PC-3 (cell line): ENCODE measurements at regions not wholly inside any gene's neighbourhood (a gene's known extent, or its start where the extent isn't known, plus 50 kb on each side); places are given as distances from the start of the nearest gene placed in this dataset.
A peak's percentile ranks its signal among the peaks of the same experiment; 100 is the strongest.

Experiments used
- ATAC-seq: fragments of 200-7000 bp; cut with Tn5 transposase; 2 replicates; pipeline ENCODE4 v1.9.1; 2020; ENCODE audit warnings: mild to moderate bottlenecking, moderate library complexity
- BruUV-seq: library from RNA; stranded (reverse); fragments of 400-500 nt; replicated peaks from 2 replicates; lab custom pipeline; 2021; lab: Mats Ljungman, UMichigan
- CTCF ChIA-PET: fragments of 300-600 bp; sonication (Branson Sonifier 250); formaldehyde crosslinking; loops from one replicate; lab custom pipeline; 2022; ENCODE audit warnings: antibody characterized with exemption; lab: Charles Lee
- POLR2A ChIA-PET: fragments of 300-600 bp; sonication (Branson Sonifier 250); formaldehyde crosslinking; loops from one replicate; lab custom pipeline; 2022; ENCODE audit warnings: antibody characterized with exemption; ENCODE audit not compliant: unreplicated experiment; lab: Charles Lee
- DNase-seq: peaks from one replicate; pipeline ENCODE4 v3.0.0-alpha.2; 2015
- H2AFZ ChIP-seq: fragments of 300-600 bp; sonication (generic); 2 replicates; pipeline ENCODE4 v1.6.0; 2016; ENCODE audit warnings: antibody characterized with exemption, low read length
- H3F3A ChIP-seq: fragments of 300-600 bp; sonication (generic); one replicate; pipeline ENCODE4 v1.6.0; 2017; ENCODE audit warnings: antibody characterized with exemption, low read length, control low read depth, mild to moderate bottlenecking; ENCODE audit not compliant: unreplicated experiment
- H3K27ac ChIP-seq: fragments of 300-600 bp; sonication (generic); 2 replicates; pipeline ENCODE4 v1.5.1; 2016; ENCODE audit warnings: mild to moderate bottlenecking, low read length
- H3K27me3 ChIP-seq: fragments of 300-600 bp; sonication (generic); 2 replicates; pipeline ENCODE4 v1.6.1; 2016; ENCODE audit warnings: low read length, mixed read lengths
- H3K36me3 ChIP-seq: fragments of 300-600 bp; sonication (generic); 2 replicates; pipeline ENCODE4 v1.6.1; 2016; ENCODE audit warnings: low read depth, mixed run types, low read length, mixed read lengths
- H3K4me1 ChIP-seq: fragments of 300-600 bp; sonication (generic); 2 replicates; pipeline ENCODE4 v1.5.1; 2016; ENCODE audit warnings: low read length; ENCODE audit not compliant: insufficient read depth
- H3K4me2 ChIP-seq: fragments of 300-600 bp; sonication (generic); 2 replicates; pipeline ENCODE4 v1.6.0; 2016; ENCODE audit warnings: low read length
- H3K4me3 ChIP-seq: fragments of 300-600 bp; sonication (generic); 2 replicates; pipeline ENCODE4 v1.5.1; 2016; ENCODE audit warnings: mild to moderate bottlenecking, low read length, mixed read lengths
- H3K79me2 ChIP-seq: fragments of 300-600 bp; sonication (generic); 2 replicates; pipeline ENCODE4 v1.6.1; 2017; ENCODE audit warnings: low read length, mixed read lengths
- H3K9ac ChIP-seq: fragments of 300-600 bp; sonication (generic); 2 replicates; pipeline ENCODE4 v1.6.0; 2016; ENCODE audit warnings: mild to moderate bottlenecking, low read length
- H3K9me2 ChIP-seq: fragments of 300-600 bp; sonication (generic); replicated peaks from 2 replicates; pipeline ENCODE4 v1.6.1; 2016; ENCODE audit warnings: mixed run types, low read length, mixed read lengths
- H3K9me3 ChIP-seq: fragments of 300-600 bp; sonication (generic); 2 replicates; pipeline ENCODE4 v1.6.1; 2016; ENCODE audit warnings: low read length, mixed read lengths
- H4K20me1 ChIP-seq: fragments of 300-600 bp; sonication (generic); 2 replicates; pipeline ENCODE4 v1.6.1; 2016; ENCODE audit warnings: low read length, mixed read lengths
- CTCF ChIP-seq: fragments of 300-600 bp; sonication (generic); conservative IDR thresholded peaks from 2 replicates; pipeline ENCODE4 v1.5.1; 2017; ENCODE audit warnings: antibody characterized with exemption, low read depth, mild to moderate bottlenecking, low read length
- EZH2 ChIP-seq: fragments of 300-600 bp; sonication (generic); IDR thresholded peaks from one replicate; pipeline ENCODE4 v1.6.1; 2017; ENCODE audit warnings: antibody characterized with exemption, mild to moderate bottlenecking, low read length; ENCODE audit not compliant: unreplicated experiment
- EZH2phosphoT487 ChIP-seq: fragments of 300-600 bp; sonication (generic); IDR thresholded peaks from 2 replicates; pipeline ENCODE4 v1.6.1; 2018; ENCODE audit warnings: mild to moderate bottlenecking, antibody characterized with exemption, low read length, borderline replicate concordance
- intact Hi-C: fragments of 100-400 bp; cut with micrococcal nuclease; formaldehyde crosslinking; loops from 2 replicates; pipeline ENCODE4 v1.9.0; 2023

- TF ChIP-seq CTCF (no peak), EZH2 (no peak), EZH2phosphoT487 (no peak)
- H3K79me2 ChIP-seq: no peaks in the 10 kb centered on the region
- CTCF ChIA-PET: no interaction called here
These were observed 572.7 kb downstream of the VRK1 start for GRCh38 chr14:97369901-97370300.

DNA sequence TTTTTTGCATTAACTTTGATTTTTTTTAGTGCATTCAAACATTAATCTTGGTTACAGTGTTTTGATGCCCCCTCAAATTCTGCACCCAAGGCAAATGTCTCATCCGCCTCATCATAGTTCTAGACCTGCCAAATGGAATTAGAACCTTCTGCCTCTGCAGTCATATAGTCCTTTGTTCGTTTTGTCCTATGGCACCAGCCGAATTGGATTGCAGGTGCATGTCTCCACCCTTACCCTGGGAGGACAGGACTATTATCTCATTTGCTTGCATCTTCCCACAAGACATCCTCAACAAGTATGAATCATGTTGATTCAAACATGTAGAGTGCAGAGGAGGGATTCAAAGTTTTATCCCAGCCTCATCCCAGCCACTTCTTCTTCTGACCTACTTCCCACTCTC lies 579.1 kb downstream of the VRK1 start:
- Histone ChIP-seq H4K20me1 (no peaks in the 10 kb centered on the region), H3K27me3 (peaks cover 63% of the 10 kb centered on the region), H3K9ac (no peak overlapping the region), H2AFZ (no peak overlapping the region), H3K79me2 (no peaks in the 10 kb centered on the region), H3K4me2 (no peak overlapping the region), H3K9me3 (no peaks in the 10 kb centered on the region), H3K36me3 (no peaks in the 10 kb centered on the region), H3K4me1 (peaks cover 4% of the 10 kb centered on the region), H3K27ac (no peak overlapping the region), H3K4me3 (no peak overlapping the region), H3K9me2 (no peaks in the 10 kb centered on the region), H3F3A (no peaks in the 10 kb centered on the region)
- ATAC-seq (no peak), DNase-seq (no peak)
- POLR2A ChIA-PET: no interaction called here
- no TSS peak for BruUV-seq
- CTCF ChIA-PET: no interaction called here
- TF ChIP-seq EZH2: no peak
- TF ChIP-seq EZH2phosphoT487: no peak
- TF ChIP-seq CTCF: no peak
- intact Hi-C loops: no loop called here

More at GRCh38 chr14:97369901-97370300, 572.7 kb downstream of the VRK1 start:
- Histone ChIP-seq H3K9me3 (no peaks in the 10 kb centered on the region), H3K27ac (no peak overlapping the region), H3K9me2 (no peaks in the 10 kb centered on the region), H3K36me3 (no peaks in the 10 kb centered on the region), H3K27me3 (peaks cover 52% of the 10 kb centered on the region), H3K4me3 (no peak overlapping the region), H2AFZ (no peak overlapping the region), H3K4me2 (no peak overlapping the region), H3K4me1 (peaks cover 7% of the 10 kb centered on the region; the same call in 1 of the 2 replicates), H3F3A (no peaks in the 10 kb centered on the region), H4K20me1 (no peaks in the 10 kb centered on the region), H3K9ac (no peak overlapping the region)
- intact Hi-C loops: no loop called here
- peak; percentile 63 for DNase-seq
- ATAC-seq: peak; percentile 63
- BruUV-seq: no TSS peak
- POLR2A ChIA-PET: no interaction called here

DNA sequence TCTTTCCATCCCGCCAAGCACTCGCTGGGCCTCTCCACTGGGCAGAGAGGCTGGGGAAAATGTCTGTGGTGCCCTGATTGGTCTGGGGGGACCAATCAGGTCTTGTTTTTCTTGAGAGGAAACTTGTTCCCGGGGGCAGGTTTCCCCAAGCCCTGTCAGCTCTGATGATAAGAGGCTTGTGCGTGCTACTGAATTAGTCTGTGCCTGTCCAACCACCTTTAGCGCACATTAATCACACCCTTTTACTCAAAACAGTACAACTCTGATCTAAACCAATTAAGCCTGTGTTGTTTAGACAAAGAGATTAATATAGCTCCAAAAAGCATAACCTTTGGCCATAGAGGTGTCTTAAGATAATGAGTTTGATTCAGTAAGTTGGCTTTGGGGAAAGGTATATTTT lies 580.4 kb downstream of the VRK1 start:
- BruUV-seq: no TSS peak
- H3K27me3 ChIP-seq: peaks cover 57% of the 10 kb centered on the region
- intact Hi-C loops: no loop called here
- H3F3A ChIP-seq: no peaks in the 10 kb centered on the region
- no peak overlapping the region for H3K27ac ChIP-seq
- H3K9me3 ChIP-seq: no peaks in the 10 kb centered on the region
- ChIA-PET CTCF (no interaction called here), POLR2A (no interaction called here)
- no peak overlapping the region for H3K4me2 ChIP-seq
- no peaks in the 10 kb centered on the region for H3K9me2 ChIP-seq
- no peak overlapping the region for H2AFZ ChIP-seq
- no peak overlapping the region for H3K4me3 ChIP-seq
- no peak overlapping the region for H3K9ac ChIP-seq
- H3K4me1 ChIP-seq: peaks cover 4% of the 10 kb centered on the region
- TF ChIP-seq CTCF (no peak), EZH2 (no peak), EZH2phosphoT487 (no peak)
- no peaks in the 10 kb centered on the region for H3K36me3 ChIP-seq
- H3K79me2 ChIP-seq: no peaks in the 10 kb centered on the region
- DNase-seq (no peak), ATAC-seq (no peak)
- H4K20me1 ChIP-seq: no peaks in the 10 kb centered on the region
